ENCODE measurements at regions not wholly inside any gene's neighbourhood (a gene's known extent, or its start where the extent isn't known, plus 50 kb on each side); places are given as distances from the start of the nearest gene placed in this dataset.

DNA sequence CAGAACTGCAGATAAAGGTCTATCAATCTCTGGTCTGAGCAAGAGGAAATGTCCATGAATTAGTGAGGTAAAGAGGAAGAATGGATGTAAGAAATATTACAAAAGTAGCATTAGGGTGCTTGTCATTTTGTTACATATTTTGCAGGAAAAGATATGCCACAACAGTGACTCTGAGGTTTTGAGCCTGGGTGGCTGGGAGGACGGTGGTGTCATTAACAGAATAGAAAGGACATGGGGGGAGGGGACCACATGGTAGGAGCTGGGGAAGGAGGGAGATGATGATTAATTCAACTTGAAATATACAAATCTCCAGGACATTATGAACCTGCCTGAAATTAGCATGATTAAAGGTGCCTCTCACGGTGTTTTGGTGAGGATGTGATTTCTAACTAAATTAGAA lies 245.5 kb upstream of the MDFIC2 start:
- TF ChIP-seq RAD21 (IDR thresholded peaks at IDR 0.05; ENCODE audit: low read depth) (no peak), YY1 (IDR thresholded peaks at IDR 0.05; ENCODE audit: low read depth) (no peak), NFIC (IDR thresholded peaks at IDR 0.05) (no peak), CREB1 (IDR thresholded peaks at IDR 0.05; ENCODE audit: low read depth) (no peak), EP300 (IDR thresholded peaks at IDR 0.05; ENCODE audit: borderline replicate concordance) (no peak), ZBTB7A (IDR thresholded peaks at IDR 0.05; ENCODE audit: low read depth) (no peak), CEBPB (IDR thresholded peaks at IDR 0.05) (no peak), TCF12 (IDR thresholded peaks at IDR 0.05; ENCODE audit: low read depth) (no peak), TAF1 (IDR thresholded peaks at IDR 0.05; ENCODE audit: low read depth) (no peak), EGR1 (IDR thresholded peaks at IDR 0.05) (no peak)
- TF ChIP-seq, protein P1, sequence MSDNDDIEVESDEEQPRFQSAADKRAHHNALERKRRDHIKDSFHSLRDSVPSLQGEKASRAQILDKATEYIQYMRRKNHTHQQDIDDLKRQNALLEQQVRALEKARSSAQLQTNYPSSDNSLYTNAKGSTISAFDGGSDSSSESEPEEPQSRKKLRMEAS (IDR thresholded peaks at IDR 0.05): no peak
- TF ChIP-seq, protein P2, sequence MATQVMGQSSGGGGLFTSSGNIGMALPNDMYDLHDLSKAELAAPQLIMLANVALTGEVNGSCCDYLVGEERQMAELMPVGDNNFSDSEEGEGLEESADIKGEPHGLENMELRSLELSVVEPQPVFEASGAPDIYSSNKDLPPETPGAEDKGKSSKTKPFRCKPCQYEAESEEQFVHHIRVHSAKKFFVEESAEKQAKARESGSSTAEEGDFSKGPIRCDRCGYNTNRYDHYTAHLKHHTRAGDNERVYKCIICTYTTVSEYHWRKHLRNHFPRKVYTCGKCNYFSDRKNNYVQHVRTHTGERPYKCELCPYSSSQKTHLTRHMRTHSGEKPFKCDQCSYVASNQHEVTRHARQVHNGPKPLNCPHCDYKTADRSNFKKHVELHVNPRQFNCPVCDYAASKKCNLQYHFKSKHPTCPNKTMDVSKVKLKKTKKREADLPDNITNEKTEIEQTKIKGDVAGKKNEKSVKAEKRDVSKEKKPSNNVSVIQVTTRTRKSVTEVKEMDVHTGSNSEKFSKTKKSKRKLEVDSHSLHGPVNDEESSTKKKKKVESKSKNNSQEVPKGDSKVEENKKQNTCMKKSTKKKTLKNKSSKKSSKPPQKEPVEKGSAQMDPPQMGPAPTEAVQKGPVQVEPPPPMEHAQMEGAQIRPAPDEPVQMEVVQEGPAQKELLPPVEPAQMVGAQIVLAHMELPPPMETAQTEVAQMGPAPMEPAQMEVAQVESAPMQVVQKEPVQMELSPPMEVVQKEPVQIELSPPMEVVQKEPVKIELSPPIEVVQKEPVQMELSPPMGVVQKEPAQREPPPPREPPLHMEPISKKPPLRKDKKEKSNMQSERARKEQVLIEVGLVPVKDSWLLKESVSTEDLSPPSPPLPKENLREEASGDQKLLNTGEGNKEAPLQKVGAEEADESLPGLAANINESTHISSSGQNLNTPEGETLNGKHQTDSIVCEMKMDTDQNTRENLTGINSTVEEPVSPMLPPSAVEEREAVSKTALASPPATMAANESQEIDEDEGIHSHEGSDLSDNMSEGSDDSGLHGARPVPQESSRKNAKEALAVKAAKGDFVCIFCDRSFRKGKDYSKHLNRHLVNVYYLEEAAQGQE (IDR thresholded peaks at IDR 0.05; ENCODE audit: low read depth): no peak
- TF ChIP-seq, protein P3, sequence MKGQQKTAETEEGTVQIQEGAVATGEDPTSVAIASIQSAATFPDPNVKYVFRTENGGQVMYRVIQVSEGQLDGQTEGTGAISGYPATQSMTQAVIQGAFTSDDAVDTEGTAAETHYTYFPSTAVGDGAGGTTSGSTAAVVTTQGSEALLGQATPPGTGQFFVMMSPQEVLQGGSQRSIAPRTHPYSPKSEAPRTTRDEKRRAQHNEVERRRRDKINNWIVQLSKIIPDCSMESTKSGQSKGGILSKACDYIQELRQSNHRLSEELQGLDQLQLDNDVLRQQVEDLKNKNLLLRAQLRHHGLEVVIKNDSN (IDR thresholded peaks at IDR 0.05): no peak
